Astrocyte (in vitro differentiated cells and primary cell): ENCODE measurements at regions not wholly inside any gene's neighbourhood (a gene's known extent, or its start where the extent isn't known, plus 50 kb on each side); places are given as distances from the start of the nearest gene placed in this dataset.

Experiments used
- CTCF ChIP-seq: IDR thresholded peaks from 2 replicates; pipeline ENCODE4 v1.5.1; 2011; ENCODE audit warnings: low read depth, mild to moderate bottlenecking, inconsistent platforms, low read length, moderate library complexity; ENCODE audit not compliant: insufficient read depth
- EZH2 ChIP-seq: IDR thresholded peaks from 2 replicates; pipeline ENCODE4 v1.6.1; 2012; ENCODE audit warnings: mild to moderate bottlenecking, low read length, inconsistent platforms; ENCODE audit not compliant: insufficient read depth

GRCh38 chr20:53774461-53775203 lies 181.0 kb upstream of the ZNF217 start:
- TF ChIP-seq CTCF (no peak), EZH2 (no peak)
